HG03521 (cell line): ENCODE measurements at regions not wholly inside any gene's neighbourhood (a gene's known extent, or its start where the extent isn't known, plus 50 kb on each side); places are given as distances from the start of the nearest gene placed in this dataset.

ENCODE experiments used
- ATAC-seq: cut with Tn5 transposase; IDR thresholded peaks from one replicate; pipeline ENCODE4 v1.9.1; 2021; ENCODE audit warnings: mild to moderate bottlenecking, moderate library complexity; ENCODE audit not compliant: unreplicated experiment

- no peak for ATAC-seq
Measured at GRCh38 chr15:38046257-38047051, 112.0 kb downstream of the TMCO5A start.

DNA sequence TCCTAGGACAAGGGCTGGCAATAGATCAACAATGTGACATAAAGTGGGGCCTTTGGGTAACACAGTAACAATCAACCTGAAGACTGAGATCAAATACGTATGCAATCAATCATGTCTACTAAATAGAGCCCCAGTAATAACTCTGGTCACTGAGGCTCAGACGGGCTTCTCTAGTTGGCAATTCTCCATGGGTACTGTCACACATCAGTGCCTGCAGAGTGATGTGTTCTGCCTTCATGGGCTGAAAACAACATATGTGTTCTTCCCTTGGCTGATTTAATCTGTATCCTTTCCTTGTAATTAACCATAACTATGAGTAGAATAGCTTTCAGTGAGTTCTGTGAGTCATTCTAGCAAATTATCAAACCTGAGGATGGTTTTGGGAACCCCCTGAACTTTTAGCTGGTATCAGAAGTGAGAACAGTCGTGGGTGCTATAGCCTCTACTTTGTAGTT, 113.6 kb downstream of the TMCO5A start:
- peak; percentile 48 for ATAC-seq

DNA sequence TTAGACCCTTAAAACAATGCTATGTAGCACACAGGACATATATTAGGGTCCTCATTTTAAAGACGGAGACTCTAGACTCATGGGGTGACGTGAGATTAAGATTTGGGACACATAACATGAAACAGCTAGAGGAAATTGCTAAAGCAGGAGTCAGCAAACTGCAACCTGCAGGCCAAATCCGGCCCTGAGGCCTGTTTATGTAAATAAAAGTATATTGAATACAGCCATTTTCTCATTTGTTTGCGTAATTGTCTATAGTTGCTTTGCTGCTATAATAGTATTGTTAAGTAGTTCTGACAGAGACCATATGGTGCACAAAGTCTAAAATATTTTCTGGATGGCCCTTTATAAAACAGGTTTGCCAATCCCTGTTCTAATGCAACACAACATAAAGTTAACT, 115.5 kb downstream of the TMCO5A start:
- ATAC-seq = no peak

GRCh38 chr15:38050529-38051448, 116.3 kb downstream of the TMCO5A start:
- ATAC-seq = no peak

DNA sequence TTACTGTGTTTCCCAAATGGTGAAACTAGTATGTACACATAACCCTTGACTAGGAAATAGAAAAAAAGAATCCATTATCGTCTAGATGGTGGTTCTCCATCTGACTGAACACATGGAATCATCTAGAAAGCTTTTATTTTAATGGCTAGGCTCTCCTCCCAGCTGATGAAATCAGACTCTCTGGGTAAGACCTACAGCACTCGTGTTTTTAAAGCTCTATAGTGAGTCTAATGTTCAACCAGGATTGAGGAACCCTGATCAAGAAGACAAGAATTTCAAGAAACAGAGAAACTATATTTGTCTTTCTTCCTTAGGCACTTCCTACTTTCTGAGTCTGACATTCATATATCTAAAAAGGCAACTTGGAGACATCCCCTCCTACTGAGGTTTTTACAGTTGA, 118.8 kb downstream of the TMCO5A start:
- no peak for ATAC-seq

DNA sequence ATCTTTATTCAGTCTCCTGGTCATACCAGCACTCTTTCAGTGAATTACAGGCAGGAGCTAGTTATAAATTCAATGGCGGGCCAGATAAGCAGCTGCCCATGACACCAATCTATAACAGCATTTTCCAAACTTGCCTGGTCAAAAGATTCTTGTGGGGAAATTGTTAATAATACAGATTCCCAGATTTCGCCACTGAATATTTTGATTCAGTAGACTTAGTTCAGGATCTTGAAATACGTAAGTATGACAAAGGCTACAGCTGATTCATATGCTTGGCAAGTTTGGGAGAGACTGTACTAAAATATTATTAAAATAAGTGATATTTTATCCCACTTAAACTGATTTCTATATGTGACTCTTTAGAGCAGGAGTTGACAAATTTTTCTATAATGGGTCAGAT, 119.3 kb downstream of the TMCO5A start:
- ATAC-seq = no peak

DNA sequence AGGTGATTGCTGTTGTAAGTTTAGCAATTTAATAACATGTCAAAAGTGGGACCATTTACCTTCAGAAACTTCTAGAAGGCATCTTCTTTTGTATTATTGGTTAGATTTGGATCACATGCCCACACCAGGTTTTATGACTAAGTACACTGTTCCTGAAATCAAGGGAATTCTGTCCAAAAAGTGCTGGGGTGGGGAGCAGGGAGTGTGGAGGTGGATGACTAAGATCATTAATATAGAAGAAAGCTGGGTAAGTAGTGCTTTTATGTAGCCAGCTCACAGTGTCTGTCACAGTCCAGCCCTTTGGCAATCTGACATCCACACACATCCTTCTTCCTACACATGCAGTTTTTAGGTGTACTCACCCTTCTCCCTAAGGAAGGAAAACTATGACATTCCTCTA, 120.0 kb downstream of the TMCO5A start:
- ATAC-seq = no peak

GRCh38 chr15:38058596-38059075, 124.2 kb downstream of the TMCO5A start:
- no peak for ATAC-seq

GRCh38 chr15:38059665-38060064, 125.2 kb downstream of the TMCO5A start:
- ATAC-seq = no peak

- ATAC-seq = no peak
Measured at GRCh38 chr15:38061856-38062649, 127.6 kb downstream of the TMCO5A start.

DNA sequence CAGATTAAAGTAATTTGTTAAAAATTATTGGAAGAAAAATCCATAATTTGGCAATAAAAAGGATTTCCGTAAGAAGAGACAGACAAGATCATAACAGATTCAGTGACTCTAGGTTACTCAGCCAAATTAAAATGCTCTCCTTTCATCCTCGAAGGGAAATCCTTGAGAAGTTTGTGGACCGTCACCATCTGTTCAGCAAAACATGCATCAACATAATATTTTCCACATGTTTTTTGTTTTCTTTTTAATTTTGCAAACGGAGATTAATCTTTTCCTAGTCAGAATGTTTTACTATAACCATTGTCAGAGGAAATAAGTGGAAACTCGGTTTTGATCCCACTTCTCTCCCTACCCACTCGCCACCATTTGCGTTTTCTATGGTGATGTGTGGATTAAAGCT, 128.3 kb downstream of the TMCO5A start:
- no peak for ATAC-seq

- ATAC-seq = no peak
Measured at GRCh38 chr15:38065721-38066345, 131.4 kb downstream of the TMCO5A start.

- ATAC-seq = no peak
Measured at GRCh38 chr15:38066612-38067011, 132.2 kb downstream of the TMCO5A start.

- peak; percentile 76 for ATAC-seq
Measured at GRCh38 chr15:38068626-38069391, 134.4 kb downstream of the TMCO5A start.

- ATAC-seq = no peak
Measured at GRCh38 chr15:38069511-38070011, 135.1 kb downstream of the TMCO5A start.

GRCh38 chr15:38070778-38071177, 136.3 kb downstream of the TMCO5A start:
- ATAC-seq = no peak

DNA sequence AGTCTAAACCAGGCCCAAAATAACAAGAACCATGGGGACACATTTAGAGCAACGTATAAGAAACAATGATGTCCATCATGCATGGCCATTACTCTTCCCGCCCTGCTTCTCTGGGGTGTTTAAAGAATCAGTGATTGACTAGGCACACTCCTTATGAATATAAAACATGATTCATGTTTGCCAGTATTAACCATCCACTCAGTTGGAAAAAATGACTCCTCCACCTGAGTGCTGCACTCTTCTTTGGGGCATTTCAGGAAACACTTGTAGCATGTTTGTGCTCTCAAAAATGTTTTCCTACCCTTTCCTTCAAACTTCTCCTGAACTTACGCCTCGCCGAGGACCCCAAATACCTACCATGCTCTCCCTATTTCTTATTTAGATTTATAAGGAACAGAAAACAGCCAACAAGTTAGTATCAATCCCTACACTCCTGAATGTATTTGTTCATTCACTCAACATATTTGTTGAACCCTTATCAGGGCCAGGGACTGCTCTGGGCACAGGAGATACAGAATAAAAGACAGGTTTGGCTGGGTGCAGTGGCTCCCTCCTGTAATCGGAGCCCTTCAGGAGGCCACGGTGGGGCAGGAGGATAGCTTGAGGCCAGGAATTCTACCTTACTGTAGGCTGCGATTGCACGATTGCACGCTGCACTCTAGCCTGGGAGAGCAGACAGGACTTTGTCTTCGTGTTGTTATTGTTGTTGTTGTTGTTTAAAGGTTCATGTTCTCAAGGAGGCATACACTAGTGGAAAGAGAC, 137.0 kb downstream of the TMCO5A start:
- no peak for ATAC-seq

DNA sequence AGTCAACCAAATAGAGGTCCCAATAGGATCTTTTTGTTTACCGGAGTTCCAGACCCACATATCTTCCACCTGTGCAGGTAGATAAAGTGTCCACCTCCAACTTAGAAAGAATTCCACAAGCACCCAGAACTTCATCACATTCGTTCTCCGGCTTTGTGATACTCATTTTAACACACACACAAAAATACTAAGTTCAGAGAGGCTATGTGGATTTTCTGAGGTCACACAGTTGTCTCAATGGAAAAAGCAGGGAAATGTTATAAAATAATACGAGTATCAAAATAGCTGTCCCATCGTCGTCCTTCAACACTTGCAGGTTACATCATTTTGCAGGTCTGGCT, 137.5 kb downstream of the TMCO5A start:
- ATAC-seq = no peak
